Activated naive CD4-positive, alpha-beta T cell treated with anti-CD3 and anti-CD28 coated beads, Interleukin-2, amount 50 U/mL, for 24 hours (primary cell): ENCODE measurements at regions not wholly inside any gene's neighbourhood (a gene's known extent, or its start where the extent isn't known, plus 50 kb on each side); places are given as distances from the start of the nearest gene placed in this dataset.
"Not testable (repeated sequence)": the region's sequence is repeated elsewhere in the genome, so short reads cannot be mapped to it uniquely, and the experiment has no call there.

Experiments used
- H3K27ac Mint-ChIP-seq: one replicate; pipeline ENCODE4 v1.8.0; 2021; ENCODE audit warnings: mild to moderate bottlenecking, mixed read lengths
- H3K27me3 Mint-ChIP-seq: one replicate; pipeline ENCODE4 v1.8.0; 2021; ENCODE audit warnings: mixed read lengths
- H3K36me3 Mint-ChIP-seq: one replicate; pipeline ENCODE4 v1.8.0; 2021; ENCODE audit warnings: mixed read lengths
- H3K4me1 Mint-ChIP-seq: one replicate; pipeline ENCODE4 v1.8.0; 2021; ENCODE audit warnings: mixed read lengths
- H3K4me3 Mint-ChIP-seq: one replicate; pipeline ENCODE4 v1.8.0; 2021; ENCODE audit warnings: mild to moderate bottlenecking, mixed read lengths
- H3K9me3 Mint-ChIP-seq: one replicate; pipeline ENCODE4 v1.8.0; 2021; ENCODE audit warnings: mixed read lengths

- not testable (repeated sequence) for H3K27me3 Mint-ChIP-seq, H3K4me3 Mint-ChIP-seq, H3K36me3 Mint-ChIP-seq, H3K27ac Mint-ChIP-seq, H3K4me1 Mint-ChIP-seq
- H3K9me3 Mint-ChIP-seq = peaks cover 19% of the 10 kb centered on the region
These were observed 387.4 kb downstream of the GBA3 start for GRCh38 chr4:23080171-23080570.

DNA sequence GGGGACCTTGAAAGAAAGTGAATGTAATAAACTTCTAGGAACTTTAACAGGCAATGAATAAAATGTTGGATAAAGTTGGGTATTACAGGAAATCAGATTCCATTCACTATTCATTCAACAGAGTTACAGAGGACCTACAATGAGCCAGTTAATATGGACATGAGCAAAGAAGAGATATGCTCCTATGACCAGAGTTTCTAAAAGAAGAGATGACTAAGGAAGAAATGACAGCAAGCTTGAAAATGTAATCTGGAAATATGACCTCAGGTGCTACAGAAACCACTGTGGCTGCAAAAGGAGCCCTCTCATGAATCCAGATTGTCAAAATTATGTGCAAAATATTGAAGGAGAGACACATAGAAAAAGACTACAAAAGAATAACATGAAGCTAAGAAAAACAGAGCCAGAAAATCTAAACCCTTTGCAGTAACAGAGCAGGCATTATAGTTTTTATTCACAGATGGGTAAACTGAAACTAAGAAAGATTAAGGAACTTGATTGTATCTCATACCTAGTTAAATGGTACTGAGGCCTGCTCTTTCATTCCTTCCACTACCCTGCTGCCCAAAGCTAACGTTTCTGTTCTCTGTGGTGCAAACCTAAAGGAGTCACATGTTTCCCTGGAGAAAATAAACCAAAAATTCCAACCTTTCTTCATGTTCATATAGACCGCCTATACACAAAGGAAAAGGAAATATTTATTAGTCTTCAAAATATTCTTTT, 378.3 kb downstream of the GBA3 start:
- no peaks in the 10 kb centered on the region for H3K36me3 Mint-ChIP-seq
- no peak overlapping the region for H3K4me3 Mint-ChIP-seq
- no peak overlapping the region for H3K27ac Mint-ChIP-seq
- peaks cover 2% of the 10 kb centered on the region for H3K27me3 Mint-ChIP-seq
- H3K9me3 Mint-ChIP-seq = peaks cover 6% of the 10 kb centered on the region
- H3K4me1 Mint-ChIP-seq = no peaks in the 10 kb centered on the region

DNA sequence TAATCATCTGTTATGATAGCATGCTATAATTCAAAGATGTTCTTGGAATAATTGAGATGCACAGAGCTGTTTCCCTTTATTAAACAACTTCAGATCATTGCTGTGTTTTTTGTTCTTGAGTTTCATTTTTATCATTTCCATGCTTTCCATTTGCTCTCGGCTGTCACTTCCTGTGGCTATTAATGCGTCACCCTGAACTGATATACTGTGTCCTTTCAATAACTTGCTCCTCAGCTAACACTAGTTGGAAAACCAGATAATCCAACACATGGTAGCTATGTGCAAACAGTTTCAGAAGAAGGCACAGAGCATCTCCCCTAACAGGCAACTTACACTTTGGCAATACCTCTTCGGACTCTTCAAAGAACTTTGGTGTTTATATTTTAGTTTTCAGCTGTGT, 376.0 kb downstream of the GBA3 start:
- Mint-ChIP-seq H3K27ac (no peak overlapping the region), H3K36me3 (no peaks in the 10 kb centered on the region), H3K4me3 (no peak overlapping the region), H3K4me1 (no peaks in the 10 kb centered on the region), H3K27me3 (peaks cover 2% of the 10 kb centered on the region), H3K9me3 (peaks cover 11% of the 10 kb centered on the region)

DNA sequence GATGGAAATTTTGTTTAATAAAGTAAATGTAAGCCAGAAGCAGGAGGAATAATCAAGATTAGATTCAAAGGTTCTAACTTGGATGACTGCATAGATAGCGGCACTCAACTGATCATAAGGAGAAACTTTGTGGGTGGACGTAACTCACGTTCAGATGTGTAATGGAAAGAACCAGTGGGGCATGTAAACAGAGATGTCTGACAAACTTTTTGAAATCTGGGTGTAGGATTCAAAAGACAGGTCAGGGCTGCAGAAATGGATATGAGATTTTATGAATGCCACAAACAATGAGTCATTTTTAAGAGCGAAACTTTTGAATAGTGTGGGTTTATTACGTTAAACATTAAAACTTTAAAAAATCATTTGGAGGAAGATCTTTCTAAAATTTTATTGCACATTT, 375.6 kb downstream of the GBA3 start:
- H3K9me3 Mint-ChIP-seq = peaks cover 11% of the 10 kb centered on the region
- no peaks in the 10 kb centered on the region for H3K36me3 Mint-ChIP-seq
- no peaks in the 10 kb centered on the region for H3K4me1 Mint-ChIP-seq
- no peak overlapping the region for H3K27ac Mint-ChIP-seq
- H3K4me3 Mint-ChIP-seq = no peak overlapping the region
- peaks cover 2% of the 10 kb centered on the region for H3K27me3 Mint-ChIP-seq

DNA sequence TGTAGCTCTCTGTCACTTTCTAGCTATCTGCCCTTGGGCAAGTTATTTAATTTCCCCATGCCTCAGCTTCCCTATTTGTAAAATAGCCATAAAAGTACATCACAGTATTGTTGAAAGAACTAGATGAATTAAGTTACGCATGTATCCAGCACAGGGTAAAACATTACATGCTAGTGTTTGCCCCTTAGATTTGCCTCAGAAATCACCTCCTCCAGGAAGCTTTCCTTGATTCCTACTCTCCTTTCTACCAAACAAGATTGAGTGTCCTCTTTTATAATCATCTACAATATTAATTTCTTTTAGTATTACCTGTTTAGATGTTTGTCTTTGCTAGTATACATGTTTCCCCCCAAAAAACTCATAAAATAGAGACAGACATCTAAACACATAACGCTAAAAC, 369.5 kb downstream of the GBA3 start:
- Mint-ChIP-seq H3K27me3 (peaks cover 3% of the 10 kb centered on the region), H3K4me3 (no peak overlapping the region), H3K36me3 (no peaks in the 10 kb centered on the region), H3K27ac (no peak overlapping the region), H3K9me3 (peaks cover 4% of the 10 kb centered on the region), H3K4me1 (no peaks in the 10 kb centered on the region)

DNA sequence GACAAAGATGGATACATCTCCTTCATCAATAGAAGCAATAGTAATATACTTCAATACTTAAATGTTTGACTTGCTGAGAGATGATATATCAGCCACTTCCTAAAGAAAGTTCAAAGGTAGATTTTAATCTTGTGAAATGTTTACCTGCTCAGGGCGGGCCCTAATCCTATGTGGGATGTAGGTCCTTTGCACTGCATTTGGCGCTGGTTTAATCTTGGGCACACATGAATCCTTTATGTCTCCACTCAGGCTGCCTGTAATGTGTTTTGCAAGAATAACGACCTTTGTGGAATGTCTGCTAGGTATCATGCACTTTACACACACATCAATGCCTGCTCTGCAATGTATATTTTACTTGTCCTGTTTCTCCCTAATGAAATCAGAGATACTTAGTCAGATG, 368.7 kb downstream of the GBA3 start:
- Mint-ChIP-seq H3K4me1 (no peaks in the 10 kb centered on the region), H3K27ac (no peak overlapping the region), H3K4me3 (no peak overlapping the region), H3K36me3 (no peaks in the 10 kb centered on the region), H3K27me3 (peaks cover 1% of the 10 kb centered on the region), H3K9me3 (peaks cover 4% of the 10 kb centered on the region)

DNA sequence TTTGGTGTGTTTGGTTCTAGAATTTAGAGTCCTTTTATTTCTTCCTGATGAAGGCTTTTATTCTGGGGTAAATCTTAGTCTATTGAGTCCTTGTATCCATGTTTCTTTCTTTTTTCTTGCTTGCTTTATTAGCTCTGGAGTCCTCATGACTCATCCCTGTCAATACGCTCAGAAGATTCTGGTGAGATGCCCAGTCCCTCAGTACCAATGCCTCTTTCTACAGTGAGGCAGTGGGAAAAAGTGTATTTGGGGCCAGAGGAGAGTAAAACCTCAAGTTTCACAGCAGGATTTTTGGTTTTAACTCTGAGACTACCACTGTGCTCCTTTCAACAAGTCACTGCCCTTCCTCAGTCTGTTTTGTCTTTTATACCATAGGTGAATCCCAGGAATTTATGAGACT, 368.0 kb downstream of the GBA3 start:
- no peak overlapping the region for H3K27ac Mint-ChIP-seq
- peaks cover 4% of the 10 kb centered on the region for H3K9me3 Mint-ChIP-seq
- no peak overlapping the region for H3K4me3 Mint-ChIP-seq

GRCh38 chr4:23058165-23058776, 365.5 kb downstream of the GBA3 start:
- H3K4me1 Mint-ChIP-seq = no peaks in the 10 kb centered on the region
- peaks cover 1% of the 10 kb centered on the region for H3K27me3 Mint-ChIP-seq
- H3K4me3 Mint-ChIP-seq = no peak overlapping the region
- H3K27ac Mint-ChIP-seq = no peak overlapping the region
- peaks cover 11% of the 10 kb centered on the region for H3K9me3 Mint-ChIP-seq
- no peaks in the 10 kb centered on the region for H3K36me3 Mint-ChIP-seq

More for the DNA sequence above, 368.0 kb downstream of the GBA3 start:
- no peaks in the 10 kb centered on the region for H3K36me3 Mint-ChIP-seq
- no peaks in the 10 kb centered on the region for H3K4me1 Mint-ChIP-seq
- H3K27me3 Mint-ChIP-seq = peaks cover 1% of the 10 kb centered on the region

- H3K27me3 Mint-ChIP-seq = no peaks in the 10 kb centered on the region
- H3K4me3 Mint-ChIP-seq = no peak overlapping the region
- H3K9me3 Mint-ChIP-seq = peaks cover 5% of the 10 kb centered on the region
- no peaks in the 10 kb centered on the region for H3K4me1 Mint-ChIP-seq
- H3K36me3 Mint-ChIP-seq = no peaks in the 10 kb centered on the region
- H3K27ac Mint-ChIP-seq = no peak overlapping the region
These were observed 348.8 kb downstream of the GBA3 start for GRCh38 chr4:23041501-23041900.

GRCh38 chr4:23040539-23040938, 347.8 kb downstream of the GBA3 start:
- H3K27me3 Mint-ChIP-seq = no peaks in the 10 kb centered on the region
- peaks cover 5% of the 10 kb centered on the region for H3K9me3 Mint-ChIP-seq
- H3K36me3 Mint-ChIP-seq = no peaks in the 10 kb centered on the region
- H3K4me3 Mint-ChIP-seq = no peak overlapping the region
- no peak overlapping the region for H3K27ac Mint-ChIP-seq
- no peaks in the 10 kb centered on the region for H3K4me1 Mint-ChIP-seq

- Mint-ChIP-seq H3K36me3 (no peaks in the 10 kb centered on the region), H3K27ac (no peak overlapping the region), H3K4me1 (no peaks in the 10 kb centered on the region), H3K27me3 (no peaks in the 10 kb centered on the region), H3K4me3 (no peak overlapping the region), H3K9me3 (peaks cover 5% of the 10 kb centered on the region)
These were observed 347.1 kb downstream of the GBA3 start for GRCh38 chr4:23039818-23040217.

DNA sequence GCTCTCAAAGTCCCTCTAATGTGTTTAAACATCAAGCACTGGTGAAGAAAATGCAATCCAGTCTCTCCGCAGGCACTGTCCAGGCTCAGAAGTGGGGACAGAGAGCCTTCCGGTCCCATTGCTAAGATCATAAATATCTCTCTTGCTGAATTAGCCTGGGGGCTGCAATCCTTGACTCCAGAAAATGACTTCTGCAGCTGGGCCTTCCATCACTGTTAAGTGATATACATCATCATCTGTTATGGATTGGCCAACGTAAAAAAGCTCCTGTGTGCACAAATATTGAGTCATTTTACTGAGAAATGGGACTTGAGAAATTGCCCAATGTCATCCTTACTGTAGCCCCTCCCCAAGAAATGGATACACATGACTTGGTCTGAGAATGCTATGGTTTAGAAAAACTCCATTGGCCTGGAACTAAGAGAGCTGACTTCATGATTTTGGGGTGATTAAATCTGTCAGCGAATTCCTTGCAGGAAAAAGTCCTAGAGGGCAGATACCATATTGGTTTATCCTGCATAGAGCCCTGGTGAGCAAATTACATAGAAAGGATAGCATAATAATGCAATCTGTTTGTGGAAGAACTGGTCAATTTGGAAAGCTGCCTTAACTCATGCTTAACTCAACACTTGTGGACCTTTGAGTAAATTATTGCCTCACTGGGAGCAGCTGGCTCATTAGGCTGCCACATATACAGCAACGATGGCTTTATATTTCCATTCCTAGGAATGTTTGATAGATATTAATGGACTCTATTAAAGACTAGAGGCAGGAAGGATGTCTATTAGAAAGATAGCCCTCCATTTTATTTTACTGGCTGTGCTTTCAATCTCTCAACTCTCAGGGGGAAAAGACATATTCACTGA, 346.1 kb downstream of the GBA3 start:
- H3K4me3 Mint-ChIP-seq = no peak overlapping the region
- H3K4me1 Mint-ChIP-seq = no peaks in the 10 kb centered on the region
- H3K36me3 Mint-ChIP-seq = no peaks in the 10 kb centered on the region
- H3K27ac Mint-ChIP-seq = no peak overlapping the region
- H3K9me3 Mint-ChIP-seq = peaks cover 5% of the 10 kb centered on the region
- H3K27me3 Mint-ChIP-seq = no peaks in the 10 kb centered on the region

DNA sequence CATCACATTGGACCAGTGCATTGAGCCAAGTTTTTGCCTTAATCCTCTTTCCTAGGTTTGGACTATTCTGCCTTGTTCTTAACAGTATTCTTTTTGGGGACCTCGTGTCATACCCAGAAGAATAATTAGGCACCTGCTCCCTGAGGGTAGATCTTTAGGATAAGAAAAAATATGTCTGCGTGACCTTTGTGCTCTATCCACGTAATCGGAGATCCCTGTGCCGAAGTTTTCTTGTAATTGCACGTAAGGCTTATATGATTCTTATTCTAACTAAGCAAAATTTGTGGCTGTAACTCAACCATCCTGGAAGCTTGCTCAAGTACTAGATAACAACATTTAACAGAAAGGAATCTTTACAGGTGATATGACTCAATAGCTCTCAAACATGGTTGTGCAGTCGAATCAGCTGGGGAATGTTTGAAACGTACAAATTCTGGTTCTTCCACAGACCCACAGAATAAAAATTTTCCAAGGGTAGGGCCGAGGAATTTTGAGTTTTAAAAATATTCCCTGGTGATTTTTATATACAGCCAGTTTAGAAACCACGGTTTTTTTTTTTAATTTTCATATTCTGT, 344.3 kb downstream of the GBA3 start:
- Mint-ChIP-seq H3K27ac (no peak overlapping the region), H3K4me1 (no peaks in the 10 kb centered on the region), H3K36me3 (no peaks in the 10 kb centered on the region), H3K9me3 (peaks cover 5% of the 10 kb centered on the region), H3K27me3 (no peaks in the 10 kb centered on the region), H3K4me3 (no peak overlapping the region)

GRCh38 chr4:23036503-23036902, 343.8 kb downstream of the GBA3 start:
- no peak overlapping the region for H3K27ac Mint-ChIP-seq
- H3K9me3 Mint-ChIP-seq = peaks cover 5% of the 10 kb centered on the region
- no peaks in the 10 kb centered on the region for H3K4me1 Mint-ChIP-seq
- no peaks in the 10 kb centered on the region for H3K36me3 Mint-ChIP-seq
- H3K27me3 Mint-ChIP-seq = no peaks in the 10 kb centered on the region
- H3K4me3 Mint-ChIP-seq = no peak overlapping the region

DNA sequence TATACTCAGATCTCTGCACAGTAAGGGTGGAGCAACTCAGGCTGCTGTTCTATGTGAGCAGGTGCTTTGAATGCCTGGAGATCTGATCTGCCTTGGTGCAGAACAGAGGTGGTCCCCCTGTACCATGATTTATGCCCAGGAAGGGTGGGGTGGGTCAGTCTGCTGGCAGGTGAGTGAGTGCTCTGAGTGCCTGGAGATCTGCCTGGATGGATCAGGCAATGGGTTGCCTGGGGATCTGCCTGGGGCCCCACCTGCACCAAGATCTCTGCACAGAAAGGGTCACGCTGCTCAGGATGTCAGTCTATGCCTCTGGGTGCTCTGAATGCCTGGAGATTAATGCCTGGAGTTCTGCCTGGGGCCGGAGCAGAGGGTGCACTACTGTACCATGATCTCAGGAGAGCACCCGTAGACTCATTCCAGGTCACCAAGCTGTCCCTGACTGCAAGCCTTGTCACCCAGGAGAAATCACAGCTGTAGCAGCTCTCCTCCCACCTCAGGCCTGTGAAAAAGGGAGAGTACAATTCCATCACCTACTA, 342.9 kb downstream of the GBA3 start:
- no peaks in the 10 kb centered on the region for H3K27me3 Mint-ChIP-seq
- no peaks in the 10 kb centered on the region for H3K4me1 Mint-ChIP-seq
- no peak overlapping the region for H3K4me3 Mint-ChIP-seq
- H3K27ac Mint-ChIP-seq = no peak overlapping the region
- peaks cover 5% of the 10 kb centered on the region for H3K9me3 Mint-ChIP-seq
- no peaks in the 10 kb centered on the region for H3K36me3 Mint-ChIP-seq
